ENCODE measurements at regions not wholly inside any gene's neighbourhood (a gene's known extent, or its start where the extent isn't known, plus 50 kb on each side); places are given as distances from the start of the nearest gene placed in this dataset.

GRCh38 chr6:43970913-43971775 lies 156.1 kb downstream of the MRPL14 start:
- peaks cover 32% of the 10 kb centered on the region; the same call in 2 of the 3 replicates for H3K79me2 ChIP-seq (ENCODE audit: control insufficient read depth, insufficient read depth, low read length)
- no peaks in the 10 kb centered on the region for H3K27me3 ChIP-seq (ENCODE audit: control insufficient read depth in 2 of 2, insufficient read depth in 2 of 2, low read length in 2 of 2)
- no peaks in the 10 kb centered on the region for H4K20me1 ChIP-seq (replicated peaks; ENCODE audit: control insufficient read depth, insufficient read depth, low read length)
- no peaks in the 10 kb centered on the region for H3K9me1 ChIP-seq (ENCODE audit: control insufficient read depth, insufficient read depth, low read length)
- FAIRE-seq (peak; percentile 74), DNase-seq (ENCODE audit: extremely low read depth in 1 of 4, low spot score in 3 of 4) (peak; percentile 69 to 82 (median 75)), ATAC-seq (peak; percentile 69)
- intact Hi-C loops (cut with micrococcal nuclease): no loop called here
- H3K4me1 ChIP-seq (replicated peaks in 1 of 2; ENCODE audit: control insufficient read depth in 2 of 2, insufficient read depth in 2 of 2, low read length in 2 of 2): peaks cover 47 to 68% of the 10 kb centered on the region in 2 experiments
- in situ Hi-C loops (cut with MboI): no loop called here
- H3K9me3 ChIP-seq (replicated peaks; ENCODE audit: control insufficient read depth, insufficient read depth, low read depth, low read length): no peaks in the 10 kb centered on the region
- CTCF ChIA-PET (ENCODE audit: low intra/inter-chr PET ratio): no interaction called here
- H3K4me3 ChIP-seq: peak overlapping the region; percentile 17; the same call in 1 of the 2 replicates
- peak overlapping the region; percentile 66 to 85; a peak in 3 of 4 replicates for H3K9ac ChIP-seq (ENCODE audit: insufficient read depth in 1 of 2, low read depth in 2 of 2, low read length in 2 of 2)
- no peaks in the 10 kb centered on the region for H3K36me3 ChIP-seq (ENCODE audit: control insufficient read depth, insufficient read depth, low read length)
- POLR2A ChIA-PET: interaction anchor here (0.7 to 2.3 kb wide), 14 partner anchors 7 to 185 kb away, joined by 3 to 8 read pairs (median 4); no protein-coding TSS in a partner anchor
- H2AFZ ChIP-seq (ENCODE audit: low read depth, low read length): peak overlapping the region; percentile 88
- H3K4me2 ChIP-seq (ENCODE audit: insufficient read depth, low read length): peak overlapping the region; percentile 84
- WGBS (ENCODE audit: insufficient coverage, low coverage, missing lambda C conversion rate): 7% methylated on average over 8 of the region's 8 CpGs
- H3K27ac ChIP-seq (ENCODE audit: extremely low read depth, low read depth, low read length): peak overlapping the region; percentile 74
- BruUV-seq (replicated peaks): TSS peak; percentile 68
- TF ChIP-seq E2F4 (CRISPR knock-in tag; IDR thresholded peaks at IDR 0.05; ENCODE audit: low read depth): no peak
- no peak for TF ChIP-seq ATF3 (IDR thresholded peaks at IDR 0.05)
- no peak for TF ChIP-seq ATF3 (CRISPR knock-in tag; conservative IDR thresholded peaks at IDR 0.05)
- TF ChIP-seq GTF2F1 (IDR thresholded peaks at IDR 0.05; ENCODE audit: low read depth, low read length): no peak
- 0 out of 2 replicates have a peak, but pooled peaks have one; percentile 23 for TF ChIP-seq ZNF766 (CRISPR knock-in tag; conservative IDR thresholded peaks at IDR 0.05)
- peak; percentile 74; the same call in 1 of the 2 replicates for TF ChIP-seq ZNF175 (CRISPR knock-in tag; IDR thresholded peaks at IDR 0.05; ENCODE audit: low read depth)
- peak; percentile 43; the same call in 1 of the 2 replicates for TF ChIP-seq SMARCC2 (IDR thresholded peaks at IDR 0.05; ENCODE audit: low read depth)
- TF ChIP-seq TAF9B (IDR thresholded peaks at IDR 0.05; ENCODE audit: partially characterized antibody): no peak
- TF ChIP-seq GTF2E2 (tag; IDR thresholded peaks at IDR 0.05): 0 out of 2 replicates have a peak, but pooled peaks have one; percentile 27
- TF ChIP-seq ZNF277 (CRISPR knock-in tag; IDR thresholded peaks at IDR 0.05; ENCODE audit: borderline replicate concordance): no peak
- TF ChIP-seq NR2C2 (CRISPR knock-in tag; IDR thresholded peaks at IDR 0.05): no peak
- peak; percentile 52 for TF ChIP-seq NR2C2 (tag; IDR thresholded peaks at IDR 0.05)
- no peak for TF ChIP-seq ZNF507 (tag; conservative IDR thresholded peaks at IDR 0.05)
- no peak for TF ChIP-seq SMAD3 (CRISPR knock-in tag; conservative IDR thresholded peaks at IDR 0.05)
- 0 out of 2 replicates have a peak, but pooled peaks have one; percentile 11 for TF ChIP-seq ETV5 (CRISPR knock-in tag; IDR thresholded peaks at IDR 0.05; ENCODE audit: low read depth)
- 0 out of 2 replicates have a peak, but pooled peaks have one; percentile 39 for TF ChIP-seq ZNF707 (CRISPR knock-in tag; conservative IDR thresholded peaks at IDR 0.05)

Measured in K562 (cell line).